CD4-positive, alpha-beta T cell treated with Interleukin-17A for 1 hour (primary cell): ENCODE measurements at regions not wholly inside any gene's neighbourhood (a gene's known extent, or its start where the extent isn't known, plus 50 kb on each side); places are given as distances from the start of the nearest gene placed in this dataset.
"Not testable (repeated sequence)": the region's sequence is repeated elsewhere in the genome, so short reads cannot be mapped to it uniquely, and the experiment has no call there.

Source experiments
- DNase-seq: peaks from one replicate; pipeline ENCODE4 v3.0.0-alpha.2; 2020

DNA sequence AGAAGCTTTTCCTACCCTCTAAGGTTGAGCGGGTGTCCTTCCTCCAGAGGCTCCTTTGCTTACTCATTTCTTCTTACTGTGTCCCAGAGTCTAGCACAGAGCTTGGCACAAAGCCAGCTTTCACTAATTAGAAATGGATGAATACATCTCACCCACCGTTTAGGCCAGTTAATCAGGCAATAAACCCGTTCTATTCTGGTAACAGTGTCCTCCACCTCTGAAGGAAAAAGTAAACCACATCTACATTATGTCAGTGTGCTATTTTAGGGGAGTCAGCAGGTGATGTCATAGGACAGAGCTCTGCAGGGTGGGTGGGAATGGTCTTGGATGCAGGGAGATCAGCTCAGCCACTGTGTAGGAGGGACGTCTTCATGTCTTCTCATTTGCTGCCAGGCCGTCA, 109.2 kb downstream of the OSTF1 start:
- no peak for DNase-seq

DNA sequence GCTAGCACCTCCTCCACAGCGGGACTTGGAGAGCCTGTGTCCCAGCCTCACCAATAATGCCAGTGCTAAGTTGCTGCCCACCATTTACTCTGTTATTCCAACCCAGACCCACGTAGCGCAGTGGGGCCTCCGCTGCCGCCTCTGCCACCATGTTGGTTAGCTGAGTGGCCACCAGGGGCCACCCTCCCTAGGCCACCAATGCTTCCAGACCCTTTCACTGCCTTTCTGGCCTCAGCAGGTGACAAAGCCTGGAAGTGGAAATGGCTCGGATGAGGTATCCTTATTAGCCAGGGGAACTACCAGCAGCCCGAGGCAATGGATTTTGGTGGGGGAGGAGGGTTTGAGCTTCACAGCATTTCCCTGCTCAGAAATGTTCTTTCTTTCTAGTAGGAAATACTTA, 110.1 kb downstream of the OSTF1 start:
- DNase-seq, result no peak

DNA sequence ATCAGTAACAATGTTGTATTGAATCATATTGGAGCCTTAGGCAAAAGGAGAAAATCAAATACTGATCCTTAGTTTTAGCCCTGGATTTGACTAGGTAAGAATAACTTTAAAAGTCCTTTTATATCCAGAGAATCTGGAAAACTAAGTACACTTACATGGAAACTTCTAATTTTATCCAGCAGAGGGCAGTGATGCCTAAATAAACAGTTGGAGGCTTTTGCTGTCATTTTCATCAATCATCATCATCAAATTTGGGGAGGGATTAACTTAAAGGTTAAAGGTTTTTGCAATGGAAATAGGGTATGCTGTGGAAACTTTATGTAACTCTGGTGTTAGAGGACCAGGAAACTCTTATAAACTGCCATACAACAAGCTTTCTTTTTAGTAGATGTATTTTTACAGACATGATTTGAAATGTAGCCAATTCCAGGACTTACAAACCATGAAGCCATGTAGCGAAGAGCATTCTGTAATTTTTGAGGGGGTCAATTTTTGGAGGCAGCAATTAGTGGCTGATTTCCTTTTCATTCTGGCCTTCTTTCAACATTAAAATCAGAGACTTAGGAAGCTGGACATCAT, 112.7 kb downstream of the OSTF1 start:
- DNase-seq, result peak; percentile 59

DNA sequence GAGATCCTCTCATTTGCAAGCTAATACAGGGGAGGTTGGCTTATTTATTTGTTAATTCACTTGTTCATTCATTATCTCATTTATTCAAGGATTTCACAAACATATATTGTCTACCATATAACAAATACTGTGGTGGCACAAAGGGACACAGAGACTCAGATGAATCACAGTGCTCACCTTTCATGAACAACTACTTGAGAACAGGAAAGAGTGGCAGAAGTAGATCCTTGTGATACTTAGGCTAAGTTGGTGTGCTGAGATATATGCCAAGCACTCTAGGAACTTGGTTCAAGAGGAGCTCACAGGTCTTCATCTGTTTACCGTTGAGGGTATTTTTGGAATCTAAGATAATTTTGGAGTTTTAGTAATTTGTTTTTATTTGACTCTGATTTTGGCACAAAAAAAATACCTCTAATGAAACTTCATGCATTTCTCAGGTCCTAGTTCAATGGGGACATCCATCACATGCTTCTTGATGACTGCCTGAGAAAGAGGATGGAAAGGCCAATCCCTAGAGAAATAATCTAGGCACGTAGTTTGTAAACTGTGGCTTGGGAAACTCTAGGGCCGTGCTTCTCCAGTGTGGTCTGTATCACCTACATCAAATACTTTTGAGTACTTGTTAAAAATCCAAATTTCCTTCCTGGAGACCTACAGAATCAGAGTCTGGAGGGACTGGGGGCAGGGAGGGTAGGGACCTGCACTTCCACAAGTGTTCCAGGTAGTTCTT, 113.3 kb downstream of the OSTF1 start:
- no peak for DNase-seq

DNA sequence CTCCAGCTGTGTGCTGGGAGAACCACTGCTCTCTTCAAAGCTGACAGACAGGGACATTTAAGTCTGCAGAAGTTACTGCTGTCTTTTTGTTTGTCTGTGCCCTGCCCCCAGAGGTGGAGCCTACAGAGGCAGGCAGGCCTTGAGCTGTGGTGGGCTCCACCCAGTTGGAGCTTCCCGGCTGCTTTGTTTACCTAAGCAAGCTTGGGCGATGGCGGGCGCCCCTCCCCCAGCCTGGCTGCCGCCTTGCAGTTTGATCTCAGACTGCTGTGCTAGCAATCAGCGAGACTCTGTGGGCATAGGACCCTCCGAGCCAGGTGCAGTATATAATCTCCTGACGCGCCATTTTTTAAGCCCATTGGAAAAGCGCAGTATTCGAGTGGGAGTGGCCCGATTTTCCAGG, 119.7 kb downstream of the OSTF1 start:
- DNase-seq, result not testable (repeated sequence)

DNA sequence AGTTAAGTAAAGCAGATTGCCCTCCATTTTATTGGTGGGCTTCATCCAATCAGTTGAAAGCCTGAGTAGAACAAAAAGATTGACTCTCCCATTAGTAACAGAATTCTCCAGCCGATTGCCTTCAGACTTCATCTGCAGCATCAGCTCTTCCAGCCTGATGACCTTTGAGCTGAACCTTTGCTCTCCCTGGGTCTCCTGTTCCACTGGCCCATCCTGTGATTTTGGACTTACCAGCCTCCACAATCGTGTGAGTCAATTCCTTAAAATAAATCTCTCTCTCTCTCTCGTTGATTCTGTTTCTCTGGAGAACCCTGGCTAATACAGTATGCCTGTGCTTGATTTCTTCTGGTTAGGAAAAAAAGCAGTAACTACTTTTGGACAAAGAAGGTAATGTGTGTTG, 121.9 kb downstream of the OSTF1 start:
- no peak for DNase-seq

DNA sequence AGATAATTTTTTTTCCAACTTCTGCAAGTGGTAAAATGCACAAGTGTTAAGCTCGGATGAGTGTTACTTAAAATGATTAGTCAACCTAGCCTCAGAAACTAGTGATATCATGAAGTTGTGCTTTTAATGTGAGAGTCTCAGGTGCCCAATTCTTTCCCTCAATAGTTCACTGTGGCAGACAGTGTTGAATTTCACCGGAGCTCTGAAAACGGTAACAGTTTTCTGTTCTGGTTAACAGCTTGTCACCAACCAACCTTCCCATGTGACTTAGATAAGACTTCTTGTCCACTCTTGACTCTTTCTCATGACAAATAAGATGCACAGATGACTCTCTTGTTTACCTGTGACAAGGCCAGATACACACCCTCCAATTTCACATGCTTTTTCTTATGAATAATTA, 125.5 kb downstream of the OSTF1 start:
- DNase-seq, result no peak

DNA sequence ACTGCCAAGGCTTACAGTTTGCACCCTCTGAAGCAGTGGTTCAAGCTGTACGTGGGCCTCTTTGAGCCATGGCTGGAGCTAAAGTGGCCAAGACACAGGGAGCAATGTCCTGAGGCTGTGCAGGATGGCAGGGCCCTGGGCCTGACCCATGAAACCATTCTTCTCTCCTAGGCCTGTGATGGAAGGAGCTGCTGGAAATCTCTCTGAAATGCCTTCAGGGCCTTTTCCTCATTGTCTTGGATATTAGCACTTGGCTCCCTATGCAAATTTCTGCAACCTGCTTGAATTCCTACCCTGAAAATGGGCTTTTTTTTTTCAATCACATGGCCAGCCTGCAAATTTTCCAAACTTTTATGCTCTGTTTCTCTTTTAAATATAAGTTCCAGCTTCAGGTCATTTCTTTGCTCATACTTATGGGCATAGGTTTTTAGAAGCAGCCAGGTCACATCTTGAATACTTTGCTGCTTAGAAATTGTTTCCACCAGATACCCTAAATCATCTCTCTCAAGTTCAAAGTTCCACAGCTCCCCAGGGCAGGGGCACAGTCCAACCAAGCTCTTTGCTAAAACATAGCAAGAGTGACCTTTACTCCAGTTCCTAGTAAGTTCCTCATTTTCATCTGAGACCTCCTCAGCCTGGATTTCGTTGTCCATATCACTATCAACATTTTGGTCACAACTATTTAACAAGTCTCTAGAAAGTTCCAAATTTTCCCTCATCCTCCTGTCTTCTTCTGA, 138.3 kb downstream of the OSTF1 start:
- no peak for DNase-seq

DNA sequence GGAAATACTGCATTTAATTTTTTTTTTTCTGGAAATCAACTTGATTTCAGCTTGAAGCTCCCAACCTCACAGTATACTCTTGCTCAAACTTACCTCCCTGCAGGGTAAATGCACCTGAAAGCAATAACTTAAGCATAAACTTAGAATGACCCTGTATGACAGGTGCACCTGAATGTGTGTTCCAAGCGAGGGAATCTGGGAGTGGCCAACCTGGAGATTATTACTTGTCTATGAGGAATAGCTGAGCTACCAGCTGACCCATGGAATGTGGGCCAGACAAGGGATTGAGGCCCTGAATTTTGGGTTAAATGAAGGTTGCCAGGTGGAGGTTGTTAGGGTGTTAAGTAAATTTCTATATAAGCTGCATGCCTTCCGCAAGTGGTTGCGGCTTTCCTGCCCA, 140.6 kb downstream of the OSTF1 start:
- DNase-seq, result no peak

DNA sequence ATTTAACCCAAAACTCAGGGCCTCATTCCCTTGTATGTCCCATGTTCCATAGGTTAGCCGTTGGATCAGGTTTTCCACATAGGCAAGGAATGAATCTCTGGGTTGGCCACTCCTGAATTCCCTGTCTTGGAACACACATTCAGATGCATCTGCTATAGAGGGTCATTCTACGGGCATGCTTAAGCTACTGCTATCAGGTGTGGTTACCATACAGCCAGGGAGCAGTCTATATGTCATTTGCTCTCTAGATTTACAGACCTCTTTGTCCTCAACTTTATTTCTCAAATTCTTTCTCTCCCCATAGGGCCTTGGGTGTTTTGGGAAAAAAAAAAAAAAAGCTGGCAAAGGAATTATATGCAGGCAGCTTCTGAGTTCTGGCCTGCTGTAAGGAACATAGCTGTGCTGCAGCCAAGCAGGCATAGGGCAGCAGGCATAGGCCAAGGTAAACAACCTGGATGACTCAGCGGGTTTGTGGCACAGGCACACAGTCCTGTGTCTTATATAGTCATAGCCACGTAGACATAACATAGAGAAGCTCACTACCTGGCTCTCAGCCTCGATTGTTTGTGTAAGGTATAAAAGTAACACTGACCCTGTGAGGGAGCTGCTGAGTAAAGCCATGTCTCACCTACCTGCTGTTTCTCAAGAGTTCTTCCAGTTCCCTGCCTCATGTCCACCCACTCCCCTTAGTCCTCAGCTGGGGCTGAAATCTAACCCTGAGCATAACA, 141.5 kb downstream of the OSTF1 start:
- no peak for DNase-seq

DNA sequence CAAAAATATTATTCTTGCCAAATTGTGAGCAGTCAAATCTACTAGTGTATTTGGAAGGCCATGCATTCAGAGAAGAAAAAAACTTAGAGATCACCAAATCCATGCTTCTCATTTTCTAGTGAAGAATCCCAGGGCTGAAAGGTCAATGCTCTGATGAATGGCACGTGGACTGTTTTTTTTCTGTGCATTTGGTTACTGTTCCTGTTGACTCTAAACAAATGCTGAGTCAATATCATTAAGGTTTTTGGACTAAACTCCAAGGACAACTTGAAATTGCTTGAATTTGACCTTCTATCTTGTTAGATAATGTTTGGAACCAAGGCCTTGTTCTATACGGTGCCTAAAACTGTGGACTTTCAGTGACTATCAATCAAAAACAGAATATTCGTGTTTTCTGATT, 142.2 kb downstream of the OSTF1 start:
- DNase-seq, result no peak

DNA sequence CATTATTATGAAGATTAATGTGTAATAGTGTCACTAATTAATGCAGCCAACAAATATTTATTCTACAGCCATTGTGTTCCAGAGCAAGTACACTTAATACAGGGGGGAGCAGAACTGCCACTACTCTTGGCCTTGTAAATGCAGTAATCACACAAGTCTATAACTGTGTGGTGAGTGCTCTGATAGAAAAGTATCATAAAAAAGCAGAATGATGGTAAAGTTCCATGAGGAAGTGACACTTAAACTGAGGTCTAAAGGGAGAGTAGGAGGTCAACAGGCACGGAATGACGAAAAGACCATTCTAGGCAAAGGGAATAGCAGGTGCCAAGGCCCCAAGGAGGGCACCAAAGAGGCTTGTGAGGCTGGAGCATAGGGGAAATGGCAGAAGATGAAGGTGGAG, 142.9 kb downstream of the OSTF1 start:
- DNase-seq, result no peak

DNA sequence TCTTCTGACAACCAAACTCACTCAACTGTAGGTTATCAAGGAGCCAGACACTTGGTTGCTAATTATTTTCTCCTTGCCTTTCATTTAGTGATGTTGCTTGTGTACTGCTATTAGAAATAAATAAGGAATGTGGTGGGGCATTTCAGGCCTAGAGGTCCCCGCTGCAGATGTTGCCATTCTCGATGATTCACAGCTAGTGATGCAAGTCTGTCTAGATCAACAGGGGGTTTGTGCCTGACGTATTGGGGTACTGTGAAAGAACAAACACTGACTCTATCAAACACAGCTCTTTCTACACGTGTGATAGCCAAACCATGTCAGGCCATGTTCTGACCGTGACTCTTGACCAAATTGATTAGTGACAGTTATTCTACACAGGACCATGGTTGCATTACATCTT, 144.7 kb downstream of the OSTF1 start:
- DNase-seq, result no peak

DNA sequence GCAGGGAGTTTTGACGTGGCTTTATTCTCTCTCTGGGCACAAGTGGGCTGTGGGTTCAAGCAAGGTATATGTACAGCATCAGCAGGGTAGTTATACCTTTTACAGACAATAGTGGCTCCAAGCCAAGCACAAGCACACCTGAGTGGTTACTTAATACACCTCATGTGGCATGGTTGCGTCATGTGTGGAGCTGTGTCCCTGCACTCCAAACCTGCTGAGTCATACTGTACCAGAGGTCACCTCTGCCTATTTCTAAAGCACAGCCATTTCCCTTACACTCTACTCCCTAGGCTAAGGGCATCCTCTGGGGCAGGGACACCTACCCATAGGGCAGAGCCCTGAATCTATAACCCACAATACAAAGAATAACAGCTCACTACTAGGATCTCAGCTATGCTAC, 147.3 kb downstream of the OSTF1 start:
- no peak for DNase-seq

DNA sequence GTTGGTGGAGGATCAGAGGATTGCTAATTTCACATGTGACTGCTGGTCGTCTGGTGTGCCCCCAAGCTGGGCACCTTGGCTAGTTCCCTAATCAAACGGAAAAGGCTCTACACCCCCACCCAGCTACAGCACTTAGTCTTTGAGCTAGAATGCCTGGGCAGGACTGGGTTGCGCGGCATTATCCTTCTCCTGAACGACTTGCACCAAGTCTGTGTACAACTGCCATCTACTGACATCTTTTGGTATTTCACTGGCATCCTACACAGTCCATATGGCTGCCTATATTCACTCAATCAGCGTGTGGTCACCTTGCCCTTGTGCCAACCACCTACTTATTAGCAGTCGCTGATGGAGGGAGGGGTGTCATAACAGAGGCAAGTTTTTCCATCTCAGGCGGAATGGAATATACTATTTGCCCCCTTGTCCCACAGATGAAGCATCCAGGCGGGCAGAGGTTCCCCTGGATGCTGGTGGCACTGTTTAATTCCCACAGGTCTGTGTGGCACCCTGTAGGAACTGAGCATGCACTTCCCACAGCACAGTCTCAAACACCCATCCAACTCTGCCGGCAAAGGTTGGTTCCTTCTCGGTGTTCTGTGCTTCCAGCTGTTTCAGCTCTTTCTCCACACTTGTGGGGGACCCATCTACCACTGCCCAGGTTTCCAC, 150.1 kb downstream of the OSTF1 start:
- peak; percentile 71 for DNase-seq

DNA sequence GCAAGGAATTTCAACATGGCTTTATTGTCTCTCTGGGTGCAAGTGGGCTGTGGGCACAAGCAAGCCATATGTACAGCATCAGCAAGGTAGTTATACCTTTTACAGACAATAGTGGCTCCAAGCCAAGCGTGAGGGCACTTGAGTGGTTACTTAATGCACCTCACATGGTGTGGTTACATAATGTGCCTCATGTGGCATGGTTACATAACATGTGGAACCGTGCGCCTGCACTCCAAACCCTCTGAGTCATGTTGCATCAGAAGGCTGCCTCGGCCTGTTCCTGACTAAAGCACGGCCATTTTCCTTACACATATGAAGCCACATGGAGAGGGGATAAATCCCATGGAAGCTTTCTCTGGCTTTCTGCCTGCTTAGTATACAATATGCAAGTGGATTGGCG, 150.9 kb downstream of the OSTF1 start:
- no peak for DNase-seq

DNA sequence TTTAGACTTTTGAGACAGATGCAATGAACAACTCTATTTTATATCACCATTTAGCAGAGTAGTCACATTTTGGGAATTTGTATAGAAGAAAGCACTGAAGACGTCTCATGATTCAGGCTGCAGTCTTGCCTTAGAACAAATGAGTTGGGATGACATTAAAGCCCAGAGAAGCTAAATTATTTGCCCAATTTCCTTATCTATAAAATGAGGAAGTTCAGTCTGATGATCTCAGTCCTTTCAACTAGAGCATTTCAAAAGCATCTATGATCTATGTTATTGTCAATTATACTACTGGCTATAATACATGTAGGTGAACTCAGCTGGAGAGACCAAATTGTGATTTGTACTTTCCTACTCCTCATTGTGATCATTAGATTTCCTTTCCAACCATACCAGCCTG, 154.1 kb downstream of the OSTF1 start:
- no peak for DNase-seq

DNA sequence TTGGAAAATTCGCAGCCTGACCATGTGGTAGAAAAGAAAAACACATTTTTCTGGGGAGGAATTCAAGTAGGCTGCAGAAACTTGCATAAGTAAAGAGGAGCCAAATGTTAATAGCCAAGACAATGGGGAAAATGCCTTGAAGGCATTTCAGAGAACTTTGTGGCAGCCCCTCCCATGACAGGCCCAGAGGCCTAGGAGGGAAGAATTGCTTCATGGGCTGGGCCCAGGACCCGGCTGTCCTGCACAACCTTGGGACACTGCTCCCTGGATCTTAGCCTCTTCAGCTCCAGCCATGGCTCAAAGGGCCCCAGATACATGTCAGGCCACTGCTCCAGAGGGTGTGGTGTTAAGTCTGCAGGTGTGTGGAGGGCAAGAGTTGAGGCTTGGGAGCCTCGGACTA, 158.6 kb downstream of the OSTF1 start:
- no peak for DNase-seq

DNA sequence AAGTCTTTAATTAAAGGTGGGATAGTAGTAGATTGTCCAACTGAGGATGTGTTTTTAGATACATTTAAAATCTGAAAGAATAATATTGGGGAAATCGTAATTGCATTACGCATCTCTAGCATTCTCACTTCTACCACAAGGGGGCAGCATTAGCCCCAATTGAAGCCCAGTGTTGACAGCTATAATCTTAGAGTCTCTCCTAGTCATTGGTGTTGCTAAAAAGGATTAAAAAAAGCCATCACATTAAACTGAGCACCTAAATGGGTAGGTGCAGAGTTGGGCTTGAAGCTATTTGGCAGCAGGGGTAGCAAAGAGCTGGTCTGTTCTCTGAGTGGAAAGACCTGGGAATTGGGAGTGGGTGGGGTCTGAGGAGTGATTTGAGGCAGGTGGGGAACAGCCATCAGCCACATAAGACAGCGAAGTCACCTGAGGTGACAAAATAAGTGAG, 177.2 kb downstream of the OSTF1 start:
- DNase-seq, result peak; percentile 52

DNA sequence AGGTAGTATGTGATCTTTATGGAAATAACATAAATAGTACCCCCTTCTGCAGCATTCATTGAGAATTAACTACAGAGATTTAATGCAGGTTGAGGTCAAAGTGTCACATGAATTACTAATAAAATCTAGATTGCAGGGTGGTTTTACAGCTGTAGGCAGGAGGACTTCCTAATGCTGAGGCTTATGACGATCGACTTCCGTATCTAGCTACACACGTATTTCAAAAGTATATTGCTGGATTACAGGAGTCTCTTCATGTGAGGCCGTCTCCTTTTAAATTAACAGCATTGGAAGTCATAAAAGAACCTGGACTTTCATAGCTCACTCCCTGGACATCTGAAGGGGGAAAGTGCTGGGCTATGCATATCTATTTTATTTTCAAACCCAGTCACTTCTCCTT, 180.9 kb downstream of the OSTF1 start:
- DNase-seq, result no peak

DNA sequence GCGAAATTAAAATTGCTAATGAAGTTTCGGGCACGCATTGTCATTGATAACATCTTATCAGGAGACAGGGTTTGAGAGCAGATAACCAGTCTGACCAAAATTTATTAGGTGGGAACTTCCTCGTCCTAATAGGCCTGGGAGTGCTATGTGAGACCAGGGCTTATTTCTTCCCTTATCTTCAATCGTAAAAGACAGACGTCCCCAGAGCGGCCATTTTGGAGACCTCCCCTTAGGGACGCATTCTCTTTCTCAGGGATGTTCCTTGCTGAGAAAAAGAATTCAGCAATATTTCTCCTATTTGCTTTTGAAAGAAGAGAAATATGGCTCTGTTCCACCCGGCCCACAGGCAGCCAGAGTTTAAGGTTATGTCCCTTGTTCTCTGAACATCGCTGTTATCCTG, 184.7 kb downstream of the OSTF1 start:
- DNase-seq, result not testable (repeated sequence)

DNA sequence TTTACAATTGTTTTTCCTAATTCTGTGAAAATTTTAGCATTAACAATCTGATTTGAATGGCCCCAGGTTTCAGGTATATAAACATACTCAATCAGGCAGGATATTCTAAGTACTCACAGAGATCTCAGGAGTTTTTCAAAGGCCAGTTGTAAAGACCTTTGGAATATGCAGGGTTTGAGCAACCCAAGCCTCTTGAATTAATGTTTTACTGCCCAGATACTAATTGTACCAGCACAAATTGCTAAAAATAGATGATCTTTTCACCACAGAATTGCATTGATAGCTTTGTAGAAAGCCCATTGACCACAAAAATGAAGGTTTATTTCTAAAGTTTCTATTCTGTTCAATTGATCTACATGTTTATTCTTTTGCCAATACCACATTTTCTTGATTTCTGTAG, 186.5 kb downstream of the OSTF1 start:
- DNase-seq, result no peak

DNA sequence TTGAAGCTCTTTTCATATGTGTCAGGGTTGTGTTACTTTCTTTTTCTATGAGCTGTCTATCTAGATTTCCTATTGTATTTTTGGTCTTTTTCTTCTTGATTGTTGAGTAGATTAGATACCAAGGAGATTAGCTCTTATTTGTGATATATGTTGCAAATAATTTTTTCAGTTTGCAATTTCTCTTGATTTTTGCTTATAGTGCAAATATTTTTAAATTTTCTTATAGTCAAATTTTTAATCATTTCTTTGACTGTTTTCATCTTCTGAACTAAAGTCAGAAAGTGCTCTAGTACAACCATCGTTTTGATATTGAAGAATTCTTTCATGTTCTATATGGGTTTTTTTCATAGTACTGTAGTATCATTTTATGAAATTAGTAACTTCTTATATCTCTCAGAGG, 193.7 kb downstream of the OSTF1 start:
- DNase-seq, result no peak
